ENCODE measurements at regions not wholly inside any gene's neighbourhood (a gene's known extent, or its start where the extent isn't known, plus 50 kb on each side); places are given as distances from the start of the nearest gene placed in this dataset.
A peak's percentile ranks its signal among the peaks of the same experiment; 100 is the strongest.

GRCh38 chr3:27557411-27557810, 73.2 kb upstream of the SLC4A7 start:
- Histone ChIP-seq H3K36me3 (ENCODE audit: control insufficient read depth, insufficient read depth, low read length) (no peaks in the 10 kb centered on the region), H3K9me3 (replicated peaks; ENCODE audit: control insufficient read depth, insufficient read depth, low read depth, low read length) (no peaks in the 10 kb centered on the region), H3K79me2 (ENCODE audit: control insufficient read depth, insufficient read depth, low read length) (no peaks in the 10 kb centered on the region), H4K20me1 (replicated peaks; ENCODE audit: control insufficient read depth, insufficient read depth, low read length) (no peaks in the 10 kb centered on the region), H3K27ac (ENCODE audit: extremely low read depth, low read depth, low read length) (no peak overlapping the region), H3K4me1 (replicated peaks in 1 of 2; ENCODE audit: control insufficient read depth in 2 of 2, insufficient read depth in 2 of 2, low read length in 2 of 2) (no peaks in the 10 kb centered on the region), H3K9me1 (ENCODE audit: control insufficient read depth, insufficient read depth, low read length) (no peaks in the 10 kb centered on the region), H2AFZ (ENCODE audit: low read depth, low read length) (no peak overlapping the region), H3K27me3 (ENCODE audit: control insufficient read depth in 2 of 2, insufficient read depth in 2 of 2, low read length in 2 of 2) (no peaks in the 10 kb centered on the region), H3K4me3 (no peak overlapping the region), H3K4me2 (ENCODE audit: insufficient read depth, low read length) (no peak overlapping the region), H3K9ac (ENCODE audit: insufficient read depth in 1 of 2, low read depth in 2 of 2, low read length in 2 of 2) (no peak overlapping the region)
- 0% methylated on average over 2 of the region's 2 CpGs for WGBS (ENCODE audit: insufficient coverage, low coverage, missing lambda C conversion rate)
- ATAC-seq (no peak), FAIRE-seq (peak; percentile 19), DNase-seq (ENCODE audit: extremely low read depth in 1 of 4, low spot score in 3 of 4) (no peak)
- POLR2A ChIA-PET, result interaction anchor here (1.6 kb wide), 1 partner anchor 16 kb away, joined by 4 read pairs; no protein-coding TSS in a partner anchor
- in situ Hi-C loops (cut with MboI) (no loop called here), intact Hi-C loops (cut with micrococcal nuclease) (no loop called here)
- TF ChIP-seq, protein P1, sequence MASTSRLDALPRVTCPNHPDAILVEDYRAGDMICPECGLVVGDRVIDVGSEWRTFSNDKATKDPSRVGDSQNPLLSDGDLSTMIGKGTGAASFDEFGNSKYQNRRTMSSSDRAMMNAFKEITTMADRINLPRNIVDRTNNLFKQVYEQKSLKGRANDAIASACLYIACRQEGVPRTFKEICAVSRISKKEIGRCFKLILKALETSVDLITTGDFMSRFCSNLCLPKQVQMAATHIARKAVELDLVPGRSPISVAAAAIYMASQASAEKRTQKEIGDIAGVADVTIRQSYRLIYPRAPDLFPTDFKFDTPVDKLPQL (IDR thresholded peaks at IDR 0.05; ENCODE audit: extremely low read depth, insufficient read length), result no peak
- TF ChIP-seq CBX2 (IDR thresholded peaks at IDR 0.05; ENCODE audit: insufficient read depth, low read length, poor library complexity, severe bottlenecking) (no peak), ZNF518B (CRISPR knock-in tag; IDR thresholded peaks at IDR 0.05) (no peak)
- CTCF ChIA-PET (ENCODE audit: low intra/inter-chr PET ratio), result no interaction called here
- BruUV-seq (replicated peaks), result no TSS peak
